IMR-90 (cell line): ENCODE measurements at regions not wholly inside any gene's neighbourhood (a gene's known extent, or its start where the extent isn't known, plus 50 kb on each side); places are given as distances from the start of the nearest gene placed in this dataset.
"Not testable (repeated sequence)": the region's sequence is repeated elsewhere in the genome, so short reads cannot be mapped to it uniquely, and the experiment has no call there.

Experiments
- ATAC-seq: fragments of 200-7000 bp; cut with Tn5 transposase; 2 replicates; pipeline ENCODE4 v1.9.1; 2020; ENCODE audit warnings: low read depth, mild to moderate bottlenecking, moderate library complexity
- BruUV-seq: library from RNA; stranded (reverse); fragments of 400-500 nt; replicated peaks from 2 replicates; lab custom pipeline; 2021; lab: Mats Ljungman, UMichigan
- CTCF ChIA-PET: fragments of 300-600 bp; formaldehyde crosslinking; extraction: SDS; loops from one replicate; lab custom pipeline; 2021; ENCODE audit warnings: antibody characterized with exemption; lab: Yijun Ruan, JAX
- POLR2A ChIA-PET: fragments of 300-600 bp; sonication (Branson Sonifier 250); formaldehyde crosslinking; loops from one replicate; lab custom pipeline; 2022; ENCODE audit warnings: antibody characterized with exemption; ENCODE audit not compliant: unreplicated experiment; lab: Charles Lee
- DNase-seq: peaks from one replicate; pipeline ENCODE4 v3.0.0; 2013
- H2AFZ ChIP-seq: replicated peaks from 2 replicates; pipeline ENCODE3; 2013; ENCODE audit warnings: low read length, mild to moderate bottlenecking; ENCODE audit not compliant: poor library complexity
- H2AK5ac ChIP-seq: 2 replicates; pipeline ENCODE4 v1.6.1; 2013; ENCODE audit warnings: low read depth, low read length, inconsistent platforms
- H2AK9ac ChIP-seq: replicated peaks from 2 replicates; pipeline ENCODE3; 2013; ENCODE audit warnings: mild to moderate bottlenecking, low read depth, low read length, moderate library complexity; ENCODE audit not compliant: poor library complexity
- H2BK120ac ChIP-seq: 2 replicates; pipeline ENCODE4 v1.6.1; 2013; ENCODE audit warnings: low read depth, low read length, inconsistent platforms
- H2BK15ac ChIP-seq: 3 replicates; pipeline ENCODE4 v1.6.1; 2013; ENCODE audit warnings: low read depth, low read length, inconsistent platforms
- H2BK20ac ChIP-seq: 2 replicates; pipeline ENCODE4 v1.6.1; 2013; ENCODE audit warnings: low read depth, mild to moderate bottlenecking, inconsistent platforms, low read length, moderate library complexity
- H2BK5ac ChIP-seq: 2 replicates; pipeline ENCODE4 v1.6.1; 2013; ENCODE audit warnings: mild to moderate bottlenecking, low read depth, low read length, inconsistent platforms; ENCODE audit not compliant: poor library complexity, severe bottlenecking
- H3K14ac ChIP-seq: replicated peaks from 2 replicates; pipeline ENCODE4 v1.6.1; 2013; ENCODE audit warnings: low read depth, low read length, inconsistent platforms
- H3K18ac ChIP-seq: 2 replicates; pipeline ENCODE4 v1.6.1; 2013; ENCODE audit warnings: low read depth, low read length, control low read depth
- H3K23ac ChIP-seq: 2 replicates; pipeline ENCODE4 v1.6.1; 2013; ENCODE audit warnings: low read depth, low read length, inconsistent platforms
- H3K27ac ChIP-seq: 2 replicates; pipeline ENCODE4 v1.5.1; 2013; ENCODE audit warnings: mild to moderate bottlenecking, control low read depth, low read length; ENCODE audit not compliant: insufficient read depth
- H3K27me3 ChIP-seq: 2 replicates; pipeline ENCODE4 v1.6.1; 2013; ENCODE audit warnings: low read length; ENCODE audit not compliant: control insufficient read depth, insufficient read depth
- H3K36me3 ChIP-seq: 2 replicates; pipeline ENCODE4 v1.6.1; 2013; ENCODE audit warnings: low read length, mixed read lengths; ENCODE audit not compliant: control insufficient read depth, insufficient read depth
- H3K4ac ChIP-seq: 2 replicates; pipeline ENCODE4 v1.6.1; 2013; ENCODE audit warnings: low read depth, low read length, inconsistent platforms
- H3K4me1 ChIP-seq: 2 replicates; pipeline ENCODE4 v1.6.1; 2013; ENCODE audit warnings: low read length, mixed read lengths; ENCODE audit not compliant: control insufficient read depth, insufficient read depth
- H3K4me2 ChIP-seq: 2 replicates; pipeline ENCODE4 v1.6.1; 2013; ENCODE audit warnings: low read depth, mild to moderate bottlenecking, control low read depth, low read length, moderate library complexity
- H3K4me3 ChIP-seq: 2 replicates; pipeline ENCODE4 v1.5.1; 2013; ENCODE audit warnings: low read depth, mild to moderate bottlenecking, control low read depth, low read length, moderate library complexity; ENCODE audit not compliant: insufficient read depth
- H3K56ac ChIP-seq: 2 replicates; pipeline ENCODE4 v1.6.1; 2013; ENCODE audit warnings: low read length, inconsistent platforms; ENCODE audit not compliant: insufficient read depth; ENCODE audit errors: extremely low read depth
- H3K79me1 ChIP-seq, 2 experiments: 2 replicates each; pipeline ENCODE4 v1.6.1; 2013; ENCODE audit warnings: low read length in 2 of 2, inconsistent platforms in 1 of 2, low read depth in 1 of 2
- H3K9ac ChIP-seq: 2 replicates; pipeline ENCODE4 v1.6.1; 2013; ENCODE audit warnings: low read depth, low read length, control low read depth
- H3K9me1 ChIP-seq: 2 replicates; pipeline ENCODE4 v1.6.1; 2013; ENCODE audit warnings: low read length, inconsistent platforms; ENCODE audit not compliant: insufficient read depth
- H3K9me3 ChIP-seq: 2 replicates; pipeline ENCODE4 v1.6.1; 2013; ENCODE audit warnings: low read length; ENCODE audit not compliant: control insufficient read depth, insufficient read depth
- H4K20me1 ChIP-seq: 2 replicates; pipeline ENCODE4 v1.6.1; 2013; ENCODE audit warnings: low read length, inconsistent platforms; ENCODE audit not compliant: insufficient read depth
- H4K5ac ChIP-seq: 2 replicates; pipeline ENCODE4 v1.6.1; 2013; ENCODE audit warnings: mild to moderate bottlenecking, low read depth, low read length, control low read depth
- H4K8ac ChIP-seq, 2 experiments: 2 replicates each; pipeline ENCODE4 v1.6.1; 2013; ENCODE audit warnings: low read depth in 2 of 2, low read length in 2 of 2, control low read depth in 1 of 2, inconsistent platforms in 1 of 2
- H4K91ac ChIP-seq: 2 replicates; pipeline ENCODE4 v1.6.1; 2013; ENCODE audit warnings: low read depth, low read length, inconsistent platforms; ENCODE audit not compliant: insufficient read depth
- CTCF ChIP-seq: conservative IDR thresholded peaks from 2 replicates; pipeline ENCODE4 v1.5.1; 2012; ENCODE audit warnings: mild to moderate bottlenecking, low read depth, low read length, improper control_type of control experiment
- MXI1 ChIP-seq: IDR thresholded peaks from 2 replicates; pipeline ENCODE4 v1.6.1; 2012; ENCODE audit warnings: low read depth, mild to moderate bottlenecking, low read length, moderate library complexity, borderline replicate concordance
- RAD21 ChIP-seq: IDR thresholded peaks from 2 replicates; pipeline ENCODE4 v1.6.1; 2012; ENCODE audit warnings: low read length, improper control_type of control experiment
- RCOR1 ChIP-seq: IDR thresholded peaks from 2 replicates; pipeline ENCODE4 v1.6.1; 2012; ENCODE audit warnings: mild to moderate bottlenecking, low read length, improper control_type of control experiment; ENCODE audit not compliant: insufficient replicate concordance
- SMC3 ChIP-seq: fragments of 150-350 bp; IDR thresholded peaks from 2 replicates; pipeline ENCODE4 v1.6.1; 2016; ENCODE audit warnings: low read depth, mild to moderate bottlenecking, antibody characterized with exemption, low read length, moderate library complexity
- USF2 ChIP-seq: fragments of 150-350 bp; IDR thresholded peaks from 2 replicates; pipeline ENCODE4 v1.6.1; 2017; ENCODE audit warnings: mild to moderate bottlenecking, antibody characterized with exemption, low read length, low read depth
- WGBS, 2 experiments: methylation state at CpG; one replicate each; pipeline versions ENCODE4 v1.1.5 to v1.1.7; 2013; ENCODE audit warnings: missing lambda C conversion rate in 2 of 2; ENCODE audit not compliant: insufficient read length in 1 of 2; ENCODE audit errors: extremely low coverage in 2 of 2; 5-methylcytosine and 5-hydroxymethylcytosine counted together
- dilution Hi-C: fragments of 300-500 bp; cut with HindIII; formaldehyde crosslinking; loops from one replicate; pipeline ENCODE4 v1.14.3; 2018; ENCODE audit warnings: low sequenced_read_pairs; ENCODE audit not compliant: unreplicated experiment
- in situ Hi-C: fragments of 300-500 bp; cut with MboI; formaldehyde crosslinking; loops from 3 replicates; pipeline ENCODE4 v1.14.3; 2019; ENCODE audit warnings: low sequenced_read_pairs, inconsistent platforms, mixed read lengths
- intact Hi-C: fragments of 100-400 bp; cut with micrococcal nuclease; formaldehyde crosslinking; loops from 2 replicates; pipeline ENCODE4 v1.10.0; 2022

GRCh38 chr14:105914738-105915385, 388.5 kb downstream of the TMEM121 start:
- no peak overlapping the region for H3K14ac ChIP-seq
- H3K27ac ChIP-seq: no peak overlapping the region
- POLR2A ChIA-PET: no interaction called here
- no peak for DNase-seq
- H2BK5ac ChIP-seq: no peak overlapping the region
- H3K4me2 ChIP-seq: no peak overlapping the region
- H2BK15ac ChIP-seq: no peak overlapping the region
- BruUV-seq: no TSS peak
- H2AK5ac ChIP-seq: no peak overlapping the region
- H3K9me1 ChIP-seq: no peaks in the 10 kb centered on the region
- H3K27me3 ChIP-seq: no peaks in the 10 kb centered on the region
- intact Hi-C loops: no loop called here
- H4K91ac ChIP-seq: no peak overlapping the region
- no peak overlapping the region for H2BK20ac ChIP-seq
- no peaks in the 10 kb centered on the region for H3K4me1 ChIP-seq
- no peak for ATAC-seq
- H3K79me1 ChIP-seq: no peaks in the 10 kb centered on the region
- H3K9ac ChIP-seq: no peak overlapping the region
- H3K56ac ChIP-seq: no peak overlapping the region
- dilution Hi-C loops: no loop called here
- peaks cover 45% of the 10 kb centered on the region for H3K9me3 ChIP-seq
- H3K36me3 ChIP-seq: no peaks in the 10 kb centered on the region
- H2AK9ac ChIP-seq: no peak overlapping the region
- 33% methylated on average over 5 of the region's 8 CpGs; no CpG with 5 or more reads in 1 of the 2 experiments for WGBS, 2 experiments
- TF ChIP-seq MXI1 (no peak), RCOR1 (no peak), CTCF (no peak), USF2 (no peak), SMC3 (no peak), RAD21 (no peak)
- H3K4ac ChIP-seq: no peak overlapping the region
- no peak overlapping the region for H4K5ac ChIP-seq
- CTCF ChIA-PET: no interaction called here
- no peaks in the 10 kb centered on the region for H4K20me1 ChIP-seq
- in situ Hi-C loops: no loop called here
- H3K4me3 ChIP-seq: no peak overlapping the region
- no peak overlapping the region for H3K18ac ChIP-seq
- no peak overlapping the region for H4K8ac ChIP-seq
- no peak overlapping the region for H2AFZ ChIP-seq
- H2BK120ac ChIP-seq: no peak overlapping the region
- H3K23ac ChIP-seq: no peak overlapping the region

DNA sequence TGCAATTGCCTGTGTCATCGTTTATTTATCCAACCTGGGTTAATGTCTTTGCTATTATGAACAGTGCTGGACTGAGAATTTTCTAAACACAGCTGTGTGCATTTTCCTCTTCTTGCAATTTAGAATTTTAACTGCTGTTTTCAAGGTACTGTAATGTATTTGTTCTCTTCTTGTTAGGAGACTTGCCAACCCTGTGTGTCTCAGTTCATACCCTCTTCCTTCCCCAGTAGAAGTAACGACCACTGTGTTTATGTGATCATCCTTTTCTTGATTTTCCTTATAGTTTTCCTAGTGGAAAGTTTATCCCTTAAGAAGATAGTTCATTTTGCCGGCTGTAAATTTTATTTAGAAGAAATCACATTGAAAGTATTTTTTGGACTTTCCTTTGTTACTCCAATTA, 389.2 kb downstream of the TMEM121 start:
- H3K79me1 ChIP-seq, H4K91ac ChIP-seq, CTCF ChIA-PET, H2BK20ac ChIP-seq, H3K9ac ChIP-seq, H3K4me1 ChIP-seq, intact Hi-C loops, POLR2A ChIA-PET, H3K18ac ChIP-seq, H4K5ac ChIP-seq, in situ Hi-C loops, dilution Hi-C loops, H2BK15ac ChIP-seq, ATAC-seq, DNase-seq, H3K4me2 ChIP-seq, BruUV-seq, H2BK120ac ChIP-seq, H2AK5ac ChIP-seq, H3K23ac ChIP-seq, H3K27me3 ChIP-seq, H4K20me1 ChIP-seq, H3K9me1 ChIP-seq, H3K36me3 ChIP-seq, H3K56ac ChIP-seq, H3K27ac ChIP-seq, H2AFZ ChIP-seq, H2BK5ac ChIP-seq, H4K8ac ChIP-seq, H3K4me3 ChIP-seq, H2AK9ac ChIP-seq, H3K14ac ChIP-seq, H3K4ac ChIP-seq: not testable (repeated sequence)
- peaks cover 43% of the 10 kb centered on the region for H3K9me3 ChIP-seq
- no CpG with 5 or more reads among the region's 3 CpGs for WGBS, 2 experiments
